A549 (cell line): ENCODE measurements at regions not wholly inside any gene's neighbourhood (a gene's known extent, or its start where the extent isn't known, plus 50 kb on each side); places are given as distances from the start of the nearest gene placed in this dataset.

Source experiments
- CEBPB ChIP-seq, 2 experiments: fragments of >200 bp in 1 of 2; sonication (Bioruptor Twin) in 1 of 2; formaldehyde crosslinking in 1 of 2; IDR thresholded peaks; 2 replicates each; pipeline ENCODE4 v1.6.1; 2012 to 2016
- CTCF ChIP-seq: fragments of >200 bp; sonication (Bioruptor Twin); formaldehyde crosslinking; IDR thresholded peaks from 3 replicates; pipeline ENCODE4 v1.5.1; 2016
- EP300 ChIP-seq, 2 experiments: fragments of >200 bp; sonication (Bioruptor Twin); formaldehyde crosslinking; IDR thresholded peaks; 2 replicates in 1 of 2; 3 replicates in 1 of 2; pipeline ENCODE4 v1.6.1; 2016 to 2017
- MYC ChIP-seq: IDR thresholded peaks from 2 replicates; pipeline ENCODE4 v1.6.1; 2012; ENCODE audit warnings: mild to moderate bottlenecking, inconsistent platforms, low read length, improper control_type of control experiment, borderline replicate concordance
- POLR2A ChIP-seq: IDR thresholded peaks from 2 replicates; pipeline ENCODE4 v1.6.1; 2012; ENCODE audit warnings: mild to moderate bottlenecking, low read length
- RAD21 ChIP-seq, 2 experiments: fragments of >200 bp in 1 of 2; sonication (Bioruptor Twin) in 1 of 2; formaldehyde crosslinking in 1 of 2; IDR thresholded peaks in 1 of 2; conservative IDR thresholded peaks in 1 of 2; 2 replicates in 1 of 2; 3 replicates in 1 of 2; pipeline ENCODE4 v1.6.1; 2012 to 2018; ENCODE audit warnings: inconsistent platforms in 1 of 2
- RNF2 ChIP-seq: fragments of 200-600 bp; sonication (generic); IDR thresholded peaks from 2 replicates; pipeline ENCODE4 v1.6.1; 2016; ENCODE audit warnings: low read depth, mild to moderate bottlenecking, antibody characterized with exemption, moderate library complexity, borderline replicate concordance
- SMC3 ChIP-seq: fragments of >200 bp; sonication (Bioruptor Twin); formaldehyde crosslinking; IDR thresholded peaks from 3 replicates; pipeline ENCODE4 v1.6.1; 2018; ENCODE audit warnings: inconsistent platforms

- TF ChIP-seq RNF2 (no peak), POLR2A (no peak), SMC3 (no peak), CEBPB (IDR thresholded peaks at IDR 0.05) (no peak), CTCF (no peak), MYC (no peak), RAD21 (conservative IDR thresholded peaks at IDR 0.05 in 1 of 2, IDR thresholded peaks at IDR 0.05 in 1 of 2) (no peak), EP300 (IDR thresholded peaks at IDR 0.05) (no peak)
Measured at GRCh38 chr20:48191200-48191599, 405.9 kb upstream of the SULF2 start.
